Endothelial cell (in vitro differentiated cells): ENCODE measurements at regions not wholly inside any gene's neighbourhood (a gene's known extent, or its start where the extent isn't known, plus 50 kb on each side); places are given as distances from the start of the nearest gene placed in this dataset.

Experiments
- DNase-seq: peaks from one replicate; pipeline ENCODE4 v3.0.0; 2021; ENCODE audit warnings: low spot score
- H3K27ac Mint-ChIP-seq: one replicate; pipeline ENCODE4 v1.8.0; 2021; ENCODE audit warnings: mixed read lengths, inconsistent platforms; ENCODE audit not compliant: unreplicated experiment
- H3K27me3 Mint-ChIP-seq: one replicate; pipeline ENCODE4 v1.8.0; 2021; ENCODE audit warnings: mild to moderate bottlenecking, moderate library complexity, mixed read lengths, inconsistent platforms; ENCODE audit not compliant: unreplicated experiment
- H3K36me3 Mint-ChIP-seq: one replicate; pipeline ENCODE4 v1.8.0; 2021; ENCODE audit warnings: mild to moderate bottlenecking, low read depth, mixed read lengths, inconsistent platforms; ENCODE audit not compliant: unreplicated experiment
- H3K4me1 Mint-ChIP-seq: one replicate; pipeline ENCODE4 v1.8.0; 2021; ENCODE audit warnings: mild to moderate bottlenecking, mixed read lengths, inconsistent platforms; ENCODE audit not compliant: unreplicated experiment
- H3K4me3 Mint-ChIP-seq: one replicate; pipeline ENCODE4 v1.8.0; 2021; ENCODE audit warnings: mild to moderate bottlenecking, mixed read lengths, inconsistent platforms; ENCODE audit not compliant: unreplicated experiment
- H3K9me3 Mint-ChIP-seq: one replicate; pipeline ENCODE4 v1.8.0; 2021; ENCODE audit warnings: mixed read lengths, inconsistent platforms; ENCODE audit not compliant: unreplicated experiment
- CTCF ChIP-seq: fragments of 200-600 bp; sonication (generic); IDR thresholded peaks from one replicate; pipeline ENCODE4 v1.5.0; 2021; ENCODE audit warnings: antibody characterized with exemption; ENCODE audit not compliant: unreplicated experiment

- no peaks in the 10 kb centered on the region for H3K36me3 Mint-ChIP-seq
- no peak overlapping the region for H3K27ac Mint-ChIP-seq
- H3K4me1 Mint-ChIP-seq: no peaks in the 10 kb centered on the region
- H3K9me3 Mint-ChIP-seq: no peaks in the 10 kb centered on the region
- no peaks in the 10 kb centered on the region for H3K27me3 Mint-ChIP-seq
- TF ChIP-seq CTCF: no peak
- no peak for DNase-seq
- H3K4me3 Mint-ChIP-seq: no peak overlapping the region
Measured at GRCh38 chr4:120540625-120541024, 381.9 kb downstream of the PRDM5 start.

GRCh38 chr4:120536884-120537283 is 385.6 kb downstream of the PRDM5 start:
- Mint-ChIP-seq H3K27ac (no peak overlapping the region), H3K36me3 (no peaks in the 10 kb centered on the region), H3K9me3 (no peaks in the 10 kb centered on the region), H3K4me1 (no peaks in the 10 kb centered on the region), H3K27me3 (no peaks in the 10 kb centered on the region), H3K4me3 (no peak overlapping the region)
- no peak for DNase-seq
- no peak for TF ChIP-seq CTCF

GRCh38 chr4:120528428-120528827 is 394.1 kb downstream of the PRDM5 start:
- Mint-ChIP-seq H3K36me3 (no peaks in the 10 kb centered on the region), H3K4me3 (no peak overlapping the region), H3K27ac (no peak overlapping the region), H3K9me3 (no peaks in the 10 kb centered on the region), H3K4me1 (no peaks in the 10 kb centered on the region), H3K27me3 (peaks cover 2% of the 10 kb centered on the region)
- DNase-seq: no peak
- TF ChIP-seq CTCF: no peak

GRCh38 chr4:120526033-120526432 is 396.5 kb downstream of the PRDM5 start:
- no peaks in the 10 kb centered on the region for H3K36me3 Mint-ChIP-seq
- H3K4me3 Mint-ChIP-seq: no peak overlapping the region
- H3K27ac Mint-ChIP-seq: no peak overlapping the region
- peaks cover 2% of the 10 kb centered on the region for H3K27me3 Mint-ChIP-seq
- H3K9me3 Mint-ChIP-seq: no peaks in the 10 kb centered on the region
- H3K4me1 Mint-ChIP-seq: no peaks in the 10 kb centered on the region
- DNase-seq: no peak
- TF ChIP-seq CTCF: no peak

GRCh38 chr4:120525106-120525505 is 397.4 kb downstream of the PRDM5 start:
- no peak overlapping the region for H3K4me3 Mint-ChIP-seq
- no peak for TF ChIP-seq CTCF
- no peaks in the 10 kb centered on the region for H3K9me3 Mint-ChIP-seq
- no peak overlapping the region for H3K27ac Mint-ChIP-seq
- no peaks in the 10 kb centered on the region for H3K36me3 Mint-ChIP-seq
- no peak for DNase-seq
- no peaks in the 10 kb centered on the region for H3K4me1 Mint-ChIP-seq
- H3K27me3 Mint-ChIP-seq: no peaks in the 10 kb centered on the region
